GM19452 (cell line): ENCODE measurements at regions not wholly inside any gene's neighbourhood (a gene's known extent, or its start where the extent isn't known, plus 50 kb on each side); places are given as distances from the start of the nearest gene placed in this dataset.

ENCODE experiments used
- ATAC-seq: cut with Tn5 transposase; IDR thresholded peaks from one replicate; pipeline ENCODE4 v1.9.1; 2021; ENCODE audit not compliant: unreplicated experiment

- no peak for ATAC-seq
Observed at GRCh38 chr15:85847031-85847430, 52.3 kb upstream of the KLHL25 start.

GRCh38 chr15:85849946-85850345 lies 55.2 kb upstream of the KLHL25 start:
- ATAC-seq = no peak

- no peak for ATAC-seq
Observed at GRCh38 chr15:85852969-85853368, 58.2 kb upstream of the KLHL25 start.

GRCh38 chr15:85854345-85855097 lies 59.8 kb upstream of the KLHL25 start:
- ATAC-seq = peak; percentile 65

- ATAC-seq = peak; percentile 90
Observed at GRCh38 chr15:85858586-85859375, 64.1 kb upstream of the KLHL25 start.

GRCh38 chr15:85859671-85860070 lies 64.9 kb upstream of the KLHL25 start:
- no peak for ATAC-seq

- ATAC-seq = no peak
Observed at GRCh38 chr15:85860394-85861161, 65.9 kb upstream of the KLHL25 start.

- no peak for ATAC-seq
Observed at GRCh38 chr15:85865070-85865684, 70.5 kb upstream of the KLHL25 start.

GRCh38 chr15:85867250-85867649 lies 72.5 kb upstream of the KLHL25 start:
- no peak for ATAC-seq

GRCh38 chr15:85869124-85869523 lies 74.4 kb upstream of the KLHL25 start:
- ATAC-seq = no peak

- no peak for ATAC-seq
Observed at GRCh38 chr15:85870216-85871014, 75.7 kb upstream of the KLHL25 start.

GRCh38 chr15:85871545-85871944 lies 76.8 kb upstream of the KLHL25 start:
- no peak for ATAC-seq

GRCh38 chr15:85872125-85872524 lies 77.4 kb upstream of the KLHL25 start:
- ATAC-seq = no peak

- no peak for ATAC-seq
Observed at GRCh38 chr15:85874236-85874635, 79.5 kb upstream of the KLHL25 start.

- no peak for ATAC-seq
Observed at GRCh38 chr15:85875756-85876155, 81.0 kb upstream of the KLHL25 start.

- no peak for ATAC-seq
Observed at GRCh38 chr15:85878828-85879225, 84.1 kb upstream of the KLHL25 start.

GRCh38 chr15:85879334-85880163 lies 84.8 kb upstream of the KLHL25 start:
- ATAC-seq = no peak

GRCh38 chr15:85880501-85881190 lies 85.9 kb upstream of the KLHL25 start:
- no peak for ATAC-seq

- no peak for ATAC-seq
Observed at GRCh38 chr15:85886309-85886811, 91.6 kb upstream of the KLHL25 start.
